MM.1S (cell line): ENCODE measurements at regions not wholly inside any gene's neighbourhood (a gene's known extent, or its start where the extent isn't known, plus 50 kb on each side); places are given as distances from the start of the nearest gene placed in this dataset.

Experiments
- DNase-seq: peaks from one replicate; pipeline ENCODE4 v3.0.0-alpha.2; 2015
- H2AFZ ChIP-seq: fragments of 300-600 bp; sonication (generic); 2 replicates; pipeline ENCODE4 v1.6.0; 2016; ENCODE audit warnings: antibody characterized with exemption, low read length
- H3F3A ChIP-seq: fragments of 300-600 bp; sonication (generic); 2 replicates; pipeline ENCODE4 v1.6.1; 2016; ENCODE audit warnings: mild to moderate bottlenecking, antibody characterized with exemption, low read length, moderate library complexity, mixed read lengths; ENCODE audit not compliant: insufficient read depth
- H3K27ac ChIP-seq: fragments of 300-600 bp; sonication (generic); 2 replicates; pipeline ENCODE4 v1.5.1; 2016; ENCODE audit warnings: mild to moderate bottlenecking, low read length
- H3K27me3 ChIP-seq: fragments of 300-600 bp; sonication (generic); replicated peaks from 2 replicates; pipeline ENCODE4 v1.6.0; 2016; ENCODE audit warnings: low read length; ENCODE audit not compliant: insufficient read depth
- H3K36me3 ChIP-seq: fragments of 300-600 bp; sonication (generic); replicated peaks from 2 replicates; pipeline ENCODE4 v1.6.1; 2016; ENCODE audit warnings: mild to moderate bottlenecking, low read length, mixed read lengths; ENCODE audit not compliant: insufficient read depth
- H3K4me1 ChIP-seq: fragments of 300-600 bp; sonication (generic); 2 replicates; pipeline ENCODE4 v1.6.1; 2016; ENCODE audit warnings: low read length, mixed read lengths
- H3K4me2 ChIP-seq: fragments of 300-600 bp; sonication (generic); 2 replicates; pipeline ENCODE4 v1.6.0; 2016; ENCODE audit warnings: low read depth, low read length
- H3K4me3 ChIP-seq: fragments of 300-600 bp; sonication (generic); 2 replicates; pipeline ENCODE4 v1.5.1; 2016; ENCODE audit warnings: low read length, mixed read lengths
- H3K79me2 ChIP-seq: fragments of 300-600 bp; sonication (generic); 2 replicates; pipeline ENCODE4 v1.6.1; 2016; ENCODE audit warnings: mixed run types, low read length, mixed read lengths
- H3K9ac ChIP-seq: fragments of 300-600 bp; sonication (generic); 2 replicates; pipeline ENCODE4 v1.6.1; 2016; ENCODE audit warnings: low read length, mixed read lengths
- H3K9me2 ChIP-seq: fragments of 300-600 bp; sonication (generic); replicated peaks from 2 replicates; pipeline ENCODE4 v1.6.1; 2016; ENCODE audit warnings: mild to moderate bottlenecking, low read length, mixed read lengths; ENCODE audit not compliant: insufficient read depth
- H3K9me3 ChIP-seq: fragments of 300-600 bp; sonication (generic); replicated peaks from 2 replicates; pipeline ENCODE4 v1.6.1; 2016; ENCODE audit warnings: mild to moderate bottlenecking, low read length, mixed read lengths; ENCODE audit not compliant: insufficient read depth
- H4K20me1 ChIP-seq: fragments of 300-600 bp; sonication (generic); 2 replicates; pipeline ENCODE4 v1.6.1; 2016; ENCODE audit warnings: mild to moderate bottlenecking, low read length, moderate library complexity, mixed read lengths; ENCODE audit not compliant: insufficient read depth
- EZH2 ChIP-seq: fragments of 300-600 bp; sonication (generic); optimal IDR thresholded peaks from 2 replicates; pipeline ENCODE3; 2017; ENCODE audit warnings: low read depth, mild to moderate bottlenecking, antibody characterized with exemption, low read length, mixed read lengths
- EZH2phosphoT487 ChIP-seq: fragments of 300-600 bp; sonication (generic); IDR thresholded peaks from 2 replicates; pipeline ENCODE4 v1.6.1; 2018; ENCODE audit warnings: antibody characterized with exemption, low read length
- TF ChIP-seq, protein P1 (sequence below): fragments of 300-600 bp; sonication (generic); IDR thresholded peaks from 2 replicates; pipeline ENCODE4 v1.5.1; 2016; ENCODE audit warnings: antibody characterized with exemption, low read length, mixed read lengths

- no peaks in the 10 kb centered on the region for H3K9me3 ChIP-seq
- no peaks in the 10 kb centered on the region for H3F3A ChIP-seq
- no peak overlapping the region for H3K4me2 ChIP-seq
- H3K4me3 ChIP-seq: no peak overlapping the region
- H3K27ac ChIP-seq: no peak overlapping the region
- no peak for TF ChIP-seq EZH2phosphoT487
- H3K9me2 ChIP-seq: no peaks in the 10 kb centered on the region
- no peak overlapping the region for H2AFZ ChIP-seq
- H4K20me1 ChIP-seq: no peaks in the 10 kb centered on the region
- DNase-seq: no peak
- no peaks in the 10 kb centered on the region for H3K36me3 ChIP-seq
- no peak overlapping the region for H3K9ac ChIP-seq
- H3K27me3 ChIP-seq: peaks cover 10% of the 10 kb centered on the region; the same call in 1 of the 2 replicates
- H3K79me2 ChIP-seq: no peaks in the 10 kb centered on the region
- no peaks in the 10 kb centered on the region for H3K4me1 ChIP-seq
Measured at GRCh38 chr6:148217051-148217450, 125.6 kb upstream of the SASH1 start.

DNA sequence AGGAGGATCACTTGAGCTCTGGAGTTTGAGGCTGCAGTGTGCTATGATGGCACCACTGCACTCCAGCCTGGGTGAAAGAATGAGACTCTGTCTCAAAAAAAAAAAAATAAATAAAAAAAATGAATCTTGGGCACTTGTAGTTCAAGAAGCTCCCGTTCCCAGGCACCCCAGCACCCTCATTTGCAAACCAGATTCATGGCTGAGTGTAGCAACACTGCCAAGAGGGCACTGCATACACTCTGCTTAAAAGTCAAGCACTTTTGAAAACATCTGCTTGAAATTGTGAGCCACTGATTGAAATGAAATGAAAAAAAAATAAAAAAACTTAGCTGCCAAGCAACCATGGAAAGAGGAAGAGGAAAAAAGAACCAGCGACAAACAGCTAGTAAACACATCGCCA, 124.7 kb upstream of the SASH1 start:
- Histone ChIP-seq H3K27ac (no peak overlapping the region), H3K4me2 (no peak overlapping the region), H4K20me1 (no peaks in the 10 kb centered on the region), H3K4me1 (no peaks in the 10 kb centered on the region), H3K9me3 (no peaks in the 10 kb centered on the region), H3K4me3 (no peak overlapping the region), H3K27me3 (0 out of 2 replicates have a peak, but pooled peaks cover 3% of the 10 kb centered on the region), H3K36me3 (no peaks in the 10 kb centered on the region), H2AFZ (no peak overlapping the region), H3K9me2 (no peaks in the 10 kb centered on the region), H3K9ac (no peak overlapping the region), H3K79me2 (no peaks in the 10 kb centered on the region), H3F3A (no peaks in the 10 kb centered on the region)
- TF ChIP-seq EZH2 (no peak), EZH2phosphoT487 (no peak)
- TF ChIP-seq, protein P1, sequence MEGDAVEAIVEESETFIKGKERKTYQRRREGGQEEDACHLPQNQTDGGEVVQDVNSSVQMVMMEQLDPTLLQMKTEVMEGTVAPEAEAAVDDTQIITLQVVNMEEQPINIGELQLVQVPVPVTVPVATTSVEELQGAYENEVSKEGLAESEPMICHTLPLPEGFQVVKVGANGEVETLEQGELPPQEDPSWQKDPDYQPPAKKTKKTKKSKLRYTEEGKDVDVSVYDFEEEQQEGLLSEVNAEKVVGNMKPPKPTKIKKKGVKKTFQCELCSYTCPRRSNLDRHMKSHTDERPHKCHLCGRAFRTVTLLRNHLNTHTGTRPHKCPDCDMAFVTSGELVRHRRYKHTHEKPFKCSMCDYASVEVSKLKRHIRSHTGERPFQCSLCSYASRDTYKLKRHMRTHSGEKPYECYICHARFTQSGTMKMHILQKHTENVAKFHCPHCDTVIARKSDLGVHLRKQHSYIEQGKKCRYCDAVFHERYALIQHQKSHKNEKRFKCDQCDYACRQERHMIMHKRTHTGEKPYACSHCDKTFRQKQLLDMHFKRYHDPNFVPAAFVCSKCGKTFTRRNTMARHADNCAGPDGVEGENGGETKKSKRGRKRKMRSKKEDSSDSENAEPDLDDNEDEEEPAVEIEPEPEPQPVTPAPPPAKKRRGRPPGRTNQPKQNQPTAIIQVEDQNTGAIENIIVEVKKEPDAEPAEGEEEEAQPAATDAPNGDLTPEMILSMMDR: no peak
- DNase-seq: no peak

DNA sequence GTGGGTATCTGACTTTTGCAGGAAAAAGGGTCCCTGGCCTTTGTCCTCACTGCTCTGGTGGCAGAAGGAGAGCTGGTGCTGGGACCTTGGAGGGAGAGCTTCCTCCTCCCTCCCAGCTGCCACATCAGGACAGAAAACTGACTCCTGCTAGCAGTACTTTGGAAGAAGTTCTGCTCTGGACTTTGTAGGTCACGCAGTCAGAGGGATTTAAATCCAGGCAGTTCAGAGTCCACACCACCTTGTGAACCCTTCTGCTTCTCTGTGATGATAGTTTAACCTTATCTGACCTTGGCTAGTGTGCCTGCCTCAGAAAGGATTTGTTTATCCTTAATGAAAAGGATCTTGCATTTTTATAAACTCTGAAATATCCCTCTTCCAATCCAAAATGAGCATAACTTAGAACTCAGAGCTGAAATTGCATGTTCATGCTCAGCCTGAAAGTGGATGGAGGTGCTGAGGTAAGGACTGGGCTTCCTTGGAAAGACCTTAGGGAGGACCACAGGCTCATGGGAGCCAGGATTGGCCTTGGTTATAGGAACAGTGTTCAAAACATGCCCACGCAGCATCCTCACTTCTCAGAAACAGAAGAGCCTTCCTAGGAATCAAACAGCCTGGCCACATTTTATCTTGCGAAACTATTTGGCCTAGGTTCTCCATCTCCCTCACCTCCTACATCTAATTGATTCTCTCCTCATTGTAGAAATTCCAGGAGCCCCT, 123.9 kb upstream of the SASH1 start:
- no peak for DNase-seq
- no peak overlapping the region for H3K4me3 ChIP-seq
- no peak overlapping the region for H3K4me2 ChIP-seq
- TF ChIP-seq EZH2 (no peak), EZH2phosphoT487 (no peak)
- TF ChIP-seq, protein P1: no peak
- H3K9me2 ChIP-seq: no peaks in the 10 kb centered on the region
- no peaks in the 10 kb centered on the region for H3K79me2 ChIP-seq
- H3K9me3 ChIP-seq: no peaks in the 10 kb centered on the region
- no peaks in the 10 kb centered on the region for H3F3A ChIP-seq
- H3K27ac ChIP-seq: no peak overlapping the region
- H3K9ac ChIP-seq: no peak overlapping the region
- H2AFZ ChIP-seq: no peak overlapping the region
- no peaks in the 10 kb centered on the region for H3K36me3 ChIP-seq
- no peaks in the 10 kb centered on the region for H3K4me1 ChIP-seq
- no peaks in the 10 kb centered on the region for H3K27me3 ChIP-seq
- H4K20me1 ChIP-seq: no peaks in the 10 kb centered on the region

DNA sequence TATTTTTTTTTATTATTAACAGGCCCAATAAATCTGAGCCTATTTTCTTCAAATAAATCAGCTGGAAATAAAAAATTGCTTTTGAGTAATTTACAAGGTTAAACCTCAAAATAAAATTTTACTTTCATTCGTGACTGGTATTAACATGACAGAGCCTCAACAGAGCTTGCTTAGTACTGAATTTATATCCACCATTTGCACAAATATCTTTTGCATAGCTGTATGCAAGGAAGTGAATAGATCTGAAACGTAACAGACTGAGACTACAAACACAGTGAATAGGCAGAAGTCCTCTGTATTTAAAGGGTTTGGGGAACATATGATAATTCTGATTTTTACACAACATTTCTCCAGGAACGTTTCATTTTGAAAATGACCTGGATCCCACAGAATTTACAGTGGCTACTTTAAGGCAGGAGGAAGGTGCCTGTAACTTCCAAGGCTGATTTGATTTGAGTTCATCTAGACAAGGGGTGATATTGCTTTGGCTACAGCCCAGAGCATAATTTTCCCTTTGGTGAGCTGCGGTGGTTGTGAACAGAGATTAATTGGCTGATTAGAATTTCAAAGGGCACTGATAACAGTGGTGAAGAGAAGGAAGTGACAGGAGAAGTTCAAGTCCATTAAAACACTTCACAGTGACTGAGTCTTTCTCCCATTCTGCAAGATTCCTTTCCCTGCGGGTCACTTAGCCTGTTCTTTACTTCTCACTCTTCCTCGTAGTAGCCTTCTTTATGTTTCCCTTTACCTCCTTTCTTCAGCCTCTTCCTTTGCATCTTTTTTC, 121.2 kb upstream of the SASH1 start:
- no peaks in the 10 kb centered on the region for H3K27me3 ChIP-seq
- no peak for DNase-seq
- TF ChIP-seq, protein P1: no peak
- TF ChIP-seq EZH2phosphoT487 (no peak), EZH2 (no peak)

More for the DNA sequence above, 121.2 kb upstream of the SASH1 start:
- no peak overlapping the region for H3K4me3 ChIP-seq
- no peak overlapping the region for H3K27ac ChIP-seq
- H3F3A ChIP-seq: no peaks in the 10 kb centered on the region
- H3K36me3 ChIP-seq: no peaks in the 10 kb centered on the region
- no peak overlapping the region for H3K4me2 ChIP-seq
- H3K9me2 ChIP-seq: no peaks in the 10 kb centered on the region
- H3K79me2 ChIP-seq: no peaks in the 10 kb centered on the region
- no peaks in the 10 kb centered on the region for H3K4me1 ChIP-seq
- H2AFZ ChIP-seq: no peak overlapping the region
- H4K20me1 ChIP-seq: no peaks in the 10 kb centered on the region
- no peak overlapping the region for H3K9ac ChIP-seq
- no peaks in the 10 kb centered on the region for H3K9me3 ChIP-seq
